Nephron progenitor cell (in vitro differentiated cells): ENCODE measurements at regions not wholly inside any gene's neighbourhood (a gene's known extent, or its start where the extent isn't known, plus 50 kb on each side); places are given as distances from the start of the nearest gene placed in this dataset.

Experiments used
- DNase-seq: peaks from one replicate; pipeline ENCODE4 v3.0.0; 2021
- H3K27ac Mint-ChIP-seq: 2 replicates; pipeline ENCODE4 v1.8.0; 2021; ENCODE audit warnings: mild to moderate bottlenecking, moderate library complexity, mixed read lengths
- H3K27me3 Mint-ChIP-seq: 2 replicates; pipeline ENCODE4 v1.8.0; 2021; ENCODE audit warnings: mild to moderate bottlenecking, low read depth, mixed read lengths; ENCODE audit not compliant: poor library complexity
- H3K36me3 Mint-ChIP-seq: 2 replicates; pipeline ENCODE4 v1.8.0; 2021; ENCODE audit warnings: low read depth, mixed read lengths
- H3K4me1 Mint-ChIP-seq: 2 replicates; pipeline ENCODE4 v1.8.0; 2021; ENCODE audit warnings: mixed read lengths
- H3K4me3 Mint-ChIP-seq: 2 replicates; pipeline ENCODE4 v1.8.0; 2021; ENCODE audit warnings: mild to moderate bottlenecking, moderate library complexity, mixed read lengths
- H3K9me3 Mint-ChIP-seq: 2 replicates; pipeline ENCODE4 v1.8.0; 2021; ENCODE audit warnings: mild to moderate bottlenecking, moderate library complexity, mixed read lengths
- TF ChIP-seq, protein P1 (sequence below): fragments of 200-600 bp; sonication (generic); IDR thresholded peaks from 2 replicates; pipeline ENCODE4 v1.5.0; 2021; ENCODE audit warnings: antibody characterized with exemption

DNA sequence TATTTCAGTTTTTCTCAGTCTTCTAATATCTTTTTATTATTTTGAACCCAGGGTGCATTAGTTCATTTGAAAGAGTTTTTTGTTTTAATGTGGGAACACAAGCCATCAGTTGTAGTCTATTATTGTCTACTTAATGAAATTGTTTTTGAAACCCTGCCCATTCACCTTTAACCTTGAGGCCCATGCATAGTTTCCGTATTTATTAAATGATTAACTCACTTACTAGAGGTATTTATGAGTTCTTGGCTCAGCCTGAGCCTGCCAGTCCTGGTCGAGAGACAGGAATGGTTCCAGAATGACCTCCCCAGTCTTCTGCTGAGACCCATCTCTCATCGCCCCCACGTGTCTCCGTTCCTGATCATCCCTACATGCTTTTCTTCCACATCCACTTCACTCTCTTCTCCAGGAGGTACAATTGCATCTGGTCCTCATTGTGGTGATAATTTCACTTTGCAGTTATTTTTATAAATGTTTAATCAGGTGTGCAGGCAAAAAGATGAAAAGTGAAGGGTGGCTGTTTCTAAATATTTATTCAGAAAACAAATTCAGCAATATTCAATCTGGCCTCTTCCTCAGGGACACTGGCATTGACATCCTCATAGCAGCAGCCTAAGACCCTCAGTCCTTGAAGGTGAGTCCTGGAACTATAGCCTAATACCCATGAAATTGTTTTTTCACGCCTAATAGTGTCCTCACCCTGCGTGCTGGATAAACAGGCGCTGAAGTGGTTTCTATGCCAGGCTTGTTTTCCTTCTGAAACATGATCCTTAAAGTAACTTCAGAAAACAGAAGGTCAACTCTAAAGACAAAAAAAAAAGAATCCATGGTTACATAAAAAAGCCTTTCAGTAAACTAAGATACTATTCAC lies 112.8 kb downstream of the KDR start:
- Mint-ChIP-seq H3K36me3 (peaks cover 7% of the 10 kb centered on the region), H3K9me3 (peaks cover 10% of the 10 kb centered on the region), H3K27ac (peak overlapping the region; percentile 97), H3K4me1 (peaks cover 63% of the 10 kb centered on the region), H3K27me3 (peaks cover 10% of the 10 kb centered on the region), H3K4me3 (peak overlapping the region; percentile 13)
- TF ChIP-seq, protein P1, sequence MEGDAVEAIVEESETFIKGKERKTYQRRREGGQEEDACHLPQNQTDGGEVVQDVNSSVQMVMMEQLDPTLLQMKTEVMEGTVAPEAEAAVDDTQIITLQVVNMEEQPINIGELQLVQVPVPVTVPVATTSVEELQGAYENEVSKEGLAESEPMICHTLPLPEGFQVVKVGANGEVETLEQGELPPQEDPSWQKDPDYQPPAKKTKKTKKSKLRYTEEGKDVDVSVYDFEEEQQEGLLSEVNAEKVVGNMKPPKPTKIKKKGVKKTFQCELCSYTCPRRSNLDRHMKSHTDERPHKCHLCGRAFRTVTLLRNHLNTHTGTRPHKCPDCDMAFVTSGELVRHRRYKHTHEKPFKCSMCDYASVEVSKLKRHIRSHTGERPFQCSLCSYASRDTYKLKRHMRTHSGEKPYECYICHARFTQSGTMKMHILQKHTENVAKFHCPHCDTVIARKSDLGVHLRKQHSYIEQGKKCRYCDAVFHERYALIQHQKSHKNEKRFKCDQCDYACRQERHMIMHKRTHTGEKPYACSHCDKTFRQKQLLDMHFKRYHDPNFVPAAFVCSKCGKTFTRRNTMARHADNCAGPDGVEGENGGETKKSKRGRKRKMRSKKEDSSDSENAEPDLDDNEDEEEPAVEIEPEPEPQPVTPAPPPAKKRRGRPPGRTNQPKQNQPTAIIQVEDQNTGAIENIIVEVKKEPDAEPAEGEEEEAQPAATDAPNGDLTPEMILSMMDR, result no peak
- peak; percentile 19 for DNase-seq

DNA sequence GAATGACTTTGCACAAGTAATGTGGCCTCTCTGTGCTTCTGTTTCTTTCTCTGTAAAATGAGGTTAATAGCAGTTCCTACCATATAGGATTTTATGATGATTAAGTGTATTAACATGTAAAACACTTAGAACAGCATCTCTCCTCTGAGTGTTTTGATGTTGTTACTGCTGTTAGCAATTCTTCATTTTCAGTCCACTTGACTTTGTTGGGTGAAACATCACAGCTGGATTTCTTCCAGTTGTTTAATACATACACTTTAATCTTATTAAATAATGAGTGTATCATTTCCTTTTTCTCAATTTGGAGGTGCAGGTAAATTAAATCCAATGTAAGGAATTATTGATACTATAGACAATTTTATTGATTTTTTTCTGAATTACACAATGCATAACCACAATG lies 113.6 kb downstream of the KDR start:
- Mint-ChIP-seq H3K27me3 (peaks cover 14% of the 10 kb centered on the region), H3K4me3 (no peak overlapping the region), H3K4me1 (peaks cover 60% of the 10 kb centered on the region), H3K36me3 (peaks cover 7% of the 10 kb centered on the region), H3K9me3 (peaks cover 10% of the 10 kb centered on the region), H3K27ac (no peak overlapping the region)
- no peak for DNase-seq
- TF ChIP-seq, protein P1, result no peak

DNA sequence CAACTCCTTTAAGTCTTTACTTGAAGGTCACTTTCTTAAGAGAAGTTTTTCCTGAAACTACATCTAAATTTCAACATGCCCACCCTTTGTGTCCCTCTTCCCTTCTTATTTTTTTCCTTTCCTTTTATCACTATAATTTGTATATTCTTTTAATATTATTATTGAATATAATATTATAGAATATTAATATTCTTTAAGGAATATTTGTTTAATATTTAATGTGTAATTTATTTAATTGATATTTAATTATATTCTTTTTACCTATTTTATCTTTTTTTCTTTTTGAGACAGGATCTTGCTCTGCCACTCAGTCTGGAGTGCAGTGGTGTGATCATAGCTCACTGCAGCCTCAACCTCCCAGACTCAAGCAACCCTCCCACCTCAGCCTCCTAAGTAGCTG lies 114.8 kb downstream of the KDR start:
- Mint-ChIP-seq H3K36me3 (peaks cover 7% of the 10 kb centered on the region), H3K4me1 (peaks cover 60% of the 10 kb centered on the region), H3K9me3 (peaks cover 10% of the 10 kb centered on the region), H3K4me3 (no peak overlapping the region), H3K27ac (no peak overlapping the region), H3K27me3 (peaks cover 14% of the 10 kb centered on the region)
- DNase-seq, result no peak
- TF ChIP-seq, protein P1, result no peak

DNA sequence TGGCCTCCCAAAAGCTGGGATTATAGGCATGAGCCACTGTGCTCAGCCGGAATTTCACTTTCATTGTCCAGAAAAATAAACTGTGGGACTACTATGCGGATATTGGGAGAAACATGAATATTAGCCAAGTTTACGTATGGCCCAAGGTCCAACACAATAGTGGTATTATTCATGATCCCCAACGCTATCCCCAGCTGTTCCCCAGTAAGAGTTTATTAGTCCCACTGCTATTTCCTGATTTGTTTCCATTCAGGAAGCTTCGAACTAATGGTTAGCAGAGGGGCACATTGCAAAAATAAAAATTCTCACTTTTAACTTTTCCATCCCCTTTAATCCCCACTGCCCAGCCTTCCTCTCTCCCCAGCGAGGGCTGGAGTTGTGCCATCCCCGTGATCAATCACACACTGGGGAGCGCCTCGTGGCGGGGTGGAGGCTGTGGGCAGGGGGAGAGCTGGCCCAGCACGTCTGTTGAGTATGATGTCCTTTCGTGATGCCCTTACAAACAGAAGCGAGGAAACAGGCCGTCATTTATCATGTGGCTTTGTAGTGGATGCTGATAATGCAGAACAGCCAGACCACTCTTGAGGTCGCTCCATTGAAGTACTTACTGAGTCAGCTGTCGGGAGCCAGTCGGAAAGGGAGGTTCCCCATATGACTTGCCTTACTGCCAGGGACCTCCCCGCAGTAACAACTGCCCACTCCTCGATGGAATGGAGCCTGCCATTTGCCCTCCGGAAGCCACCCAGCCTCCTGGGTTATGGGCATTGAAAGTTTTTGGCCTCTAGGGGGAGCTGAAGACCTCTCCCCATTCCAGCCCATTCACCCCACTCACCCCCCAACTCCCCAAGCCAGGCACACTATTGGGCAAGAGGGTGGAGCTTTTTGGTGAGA lies 117.0 kb downstream of the KDR start:
- Mint-ChIP-seq H3K36me3 (peaks cover 7% of the 10 kb centered on the region), H3K9me3 (peaks cover 10% of the 10 kb centered on the region), H3K4me3 (no peak overlapping the region), H3K27me3 (peaks cover 14% of the 10 kb centered on the region), H3K4me1 (peaks cover 56% of the 10 kb centered on the region), H3K27ac (no peak overlapping the region)
- TF ChIP-seq, protein P1, result peak; percentile 12
- DNase-seq, result no peak

DNA sequence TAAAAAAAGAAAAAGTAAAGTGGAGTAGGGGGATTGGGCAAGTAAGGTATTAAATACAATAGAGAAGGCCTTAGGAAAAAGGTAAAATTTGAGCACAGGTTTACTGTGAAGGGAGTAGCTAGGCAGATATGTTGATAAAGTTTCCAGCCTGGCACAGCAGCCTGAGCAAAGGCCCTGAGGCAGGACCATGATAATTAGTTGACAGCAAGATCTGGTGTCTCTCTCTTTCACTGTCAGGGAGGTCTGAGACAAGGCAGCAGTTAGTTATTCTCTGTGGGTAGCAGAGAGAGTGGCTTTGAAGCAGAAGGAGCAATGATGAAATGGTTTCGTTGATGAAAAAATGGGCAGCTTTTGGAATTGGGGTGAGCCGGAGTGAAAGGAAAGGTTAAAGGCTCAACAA lies 119.5 kb downstream of the KDR start:
- Mint-ChIP-seq H3K9me3 (peaks cover 16% of the 10 kb centered on the region), H3K27me3 (peaks cover 14% of the 10 kb centered on the region), H3K36me3 (peaks cover 7% of the 10 kb centered on the region), H3K27ac (no peak overlapping the region), H3K4me3 (no peak overlapping the region), H3K4me1 (peaks cover 32% of the 10 kb centered on the region)
- TF ChIP-seq, protein P1, result no peak
- DNase-seq, result no peak
